ENCODE measurements at regions not wholly inside any gene's neighbourhood (a gene's known extent, or its start where the extent isn't known, plus 50 kb on each side); places are given as distances from the start of the nearest gene placed in this dataset.

DNA sequence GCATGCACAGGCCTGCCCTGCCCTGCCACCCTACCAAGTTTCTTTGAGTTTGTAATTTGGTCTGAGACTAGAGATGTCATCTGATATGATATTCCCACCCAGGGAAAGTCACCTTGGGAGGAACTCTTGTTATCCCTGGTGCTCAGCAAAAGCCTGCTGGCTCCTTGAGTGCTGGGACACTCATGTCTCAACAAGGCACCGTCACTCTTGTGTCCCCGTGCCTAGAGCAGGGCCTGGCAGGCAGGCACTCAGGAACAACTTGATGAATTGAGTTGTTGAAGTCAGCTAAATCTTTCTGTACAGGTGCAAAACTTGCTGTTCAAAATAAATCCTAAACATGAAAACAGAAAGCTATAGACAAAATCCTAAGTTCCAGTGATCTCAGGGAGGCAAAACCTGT is 345.4 kb downstream of the KCNRG start:
- TF ChIP-seq, protein P1, sequence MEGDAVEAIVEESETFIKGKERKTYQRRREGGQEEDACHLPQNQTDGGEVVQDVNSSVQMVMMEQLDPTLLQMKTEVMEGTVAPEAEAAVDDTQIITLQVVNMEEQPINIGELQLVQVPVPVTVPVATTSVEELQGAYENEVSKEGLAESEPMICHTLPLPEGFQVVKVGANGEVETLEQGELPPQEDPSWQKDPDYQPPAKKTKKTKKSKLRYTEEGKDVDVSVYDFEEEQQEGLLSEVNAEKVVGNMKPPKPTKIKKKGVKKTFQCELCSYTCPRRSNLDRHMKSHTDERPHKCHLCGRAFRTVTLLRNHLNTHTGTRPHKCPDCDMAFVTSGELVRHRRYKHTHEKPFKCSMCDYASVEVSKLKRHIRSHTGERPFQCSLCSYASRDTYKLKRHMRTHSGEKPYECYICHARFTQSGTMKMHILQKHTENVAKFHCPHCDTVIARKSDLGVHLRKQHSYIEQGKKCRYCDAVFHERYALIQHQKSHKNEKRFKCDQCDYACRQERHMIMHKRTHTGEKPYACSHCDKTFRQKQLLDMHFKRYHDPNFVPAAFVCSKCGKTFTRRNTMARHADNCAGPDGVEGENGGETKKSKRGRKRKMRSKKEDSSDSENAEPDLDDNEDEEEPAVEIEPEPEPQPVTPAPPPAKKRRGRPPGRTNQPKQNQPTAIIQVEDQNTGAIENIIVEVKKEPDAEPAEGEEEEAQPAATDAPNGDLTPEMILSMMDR (IDR thresholded peaks at IDR 0.05) = no peak
- TF ChIP-seq POLR2AphosphoS5 (IDR thresholded peaks at IDR 0.05) = no peak
- TF ChIP-seq POLR2A (IDR thresholded peaks at IDR 0.05) = no peak

All from prostate gland (tissue), 2 donors.